Stimulated activated CD8-positive, alpha-beta memory T cell treated with anti-CD3 and anti-CD28 coated beads, Interleukin-4, amount 100 ng/mL, for 48 hours (primary cell): ENCODE measurements at regions not wholly inside any gene's neighbourhood (a gene's known extent, or its start where the extent isn't known, plus 50 kb on each side); places are given as distances from the start of the nearest gene placed in this dataset.

Experiments
- DNase-seq: peaks from one replicate; pipeline ENCODE4 v3.0.0-alpha.2; 2020

GRCh38 chr2:106941372-106941993, 55.5 kb upstream of the ST6GAL2 start:
- no peak for DNase-seq

GRCh38 chr2:106943468-106944200, 57.7 kb upstream of the ST6GAL2 start:
- DNase-seq, result no peak

GRCh38 chr2:106944215-106944614, 58.2 kb upstream of the ST6GAL2 start:
- no peak for DNase-seq

- DNase-seq, result no peak
These were observed 62.6 kb upstream of the ST6GAL2 start for GRCh38 chr2:106948540-106948939.

GRCh38 chr2:106953236-106953635, 67.3 kb upstream of the ST6GAL2 start:
- DNase-seq, result no peak

GRCh38 chr2:106953779-106954178, 67.8 kb upstream of the ST6GAL2 start:
- DNase-seq, result no peak

- DNase-seq, result no peak
These were observed 68.3 kb upstream of the ST6GAL2 start for GRCh38 chr2:106954304-106954703.

GRCh38 chr2:106956416-106956815, 70.4 kb upstream of the ST6GAL2 start:
- no peak for DNase-seq

GRCh38 chr2:106956879-106957278, 70.9 kb upstream of the ST6GAL2 start:
- no peak for DNase-seq

- no peak for DNase-seq
These were observed 74.2 kb upstream of the ST6GAL2 start for GRCh38 chr2:106959975-106960682.

- DNase-seq, result no peak
These were observed 74.8 kb upstream of the ST6GAL2 start for GRCh38 chr2:106960683-106961161.

GRCh38 chr2:106961328-106961727, 75.4 kb upstream of the ST6GAL2 start:
- DNase-seq, result no peak

GRCh38 chr2:106963156-106963555, 77.2 kb upstream of the ST6GAL2 start:
- DNase-seq, result no peak

- no peak for DNase-seq
These were observed 77.9 kb upstream of the ST6GAL2 start for GRCh38 chr2:106963893-106964292.

GRCh38 chr2:106965611-106966010, 79.6 kb upstream of the ST6GAL2 start:
- no peak for DNase-seq

- DNase-seq, result no peak
These were observed 83.8 kb upstream of the ST6GAL2 start for GRCh38 chr2:106969777-106970176.

GRCh38 chr2:106970471-106971261, 84.7 kb upstream of the ST6GAL2 start:
- no peak for DNase-seq

- no peak for DNase-seq
These were observed 86.8 kb upstream of the ST6GAL2 start for GRCh38 chr2:106972782-106973181.

- no peak for DNase-seq
These were observed 88.9 kb upstream of the ST6GAL2 start for GRCh38 chr2:106974891-106975290.

GRCh38 chr2:106975641-106976040, 89.7 kb upstream of the ST6GAL2 start:
- no peak for DNase-seq

- no peak for DNase-seq
These were observed 90.6 kb upstream of the ST6GAL2 start for GRCh38 chr2:106976548-106976947.

GRCh38 chr2:106977717-106978116, 91.8 kb upstream of the ST6GAL2 start:
- no peak for DNase-seq

- no peak for DNase-seq
These were observed 92.7 kb upstream of the ST6GAL2 start for GRCh38 chr2:106978647-106979046.
